Ascending aorta (tissue), 2 donors: ENCODE measurements at regions not wholly inside any gene's neighbourhood (a gene's known extent, or its start where the extent isn't known, plus 50 kb on each side); places are given as distances from the start of the nearest gene placed in this dataset.

Source experiments
- DNase-seq, 2 donors: peaks; one replicate each; pipeline ENCODE4 v3.0.0-alpha.2; 2019; ENCODE audit warnings: low spot score in 2 of 2
- H3K27ac ChIP-seq, 2 donors: fragments of 200-600 bp; sonication (generic); one replicate each; pipeline ENCODE4 v1.5.1; 2016 to 2017; ENCODE audit warnings: mild to moderate bottlenecking in 1 of 2
- H3K27me3 ChIP-seq: fragments of 200-600 bp; sonication (generic); one replicate; pipeline ENCODE4 v1.5.1; 2017
- H3K36me3 ChIP-seq, 2 donors: fragments of 200-600 bp; sonication (generic); one replicate each; pipeline ENCODE4 v1.5.1; 2016
- H3K4me1 ChIP-seq, 2 donors: fragments of 200-600 bp; sonication (generic); one replicate each; pipeline ENCODE4 v1.5.1; 2016 to 2017; ENCODE audit warnings: mild to moderate bottlenecking in 1 of 2
- H3K4me3 ChIP-seq, 2 donors: fragments of 200-600 bp; sonication (generic); one replicate each; pipeline ENCODE4 v1.5.1; 2016 to 2017; ENCODE audit warnings: mild to moderate bottlenecking in 1 of 2
- H3K9me3 ChIP-seq, 2 donors: fragments of 200-600 bp; sonication (generic); one replicate each; pipeline ENCODE4 v1.5.1; 2016
- CTCF ChIP-seq, 3 experiments: fragments of 200-600 bp in 2 of 3; fragments of 450-650 bp in 1 of 3; sonication (generic) in 2 of 3; IDR thresholded peaks; one replicate each; pipeline ENCODE4 v1.5.1; 2016 to 2019; ENCODE audit warnings: antibody characterized with exemption in 3 of 3, mild to moderate bottlenecking in 1 of 3, moderate library complexity in 1 of 3
- intact Hi-C: fragments of 100-400 bp; cut with DNase I; formaldehyde crosslinking; loops from one replicate; pipeline ENCODE4 v1.15.1; 2023

- intact Hi-C loops = no loop called here
- Histone ChIP-seq H3K27ac (no peak overlapping the region), H3K4me1 (no peaks in the 10 kb centered on the region), H3K9me3 (no peaks in the 10 kb centered on the region), H3K27me3 (no peaks in the 10 kb centered on the region), H3K36me3 (no peaks in the 10 kb centered on the region), H3K4me3 (no peak overlapping the region)
- no peak for DNase-seq
- TF ChIP-seq CTCF (IDR thresholded peaks at IDR 0.05) = no peak
Measured at GRCh38 chr15:39183164-39183881, 397.6 kb upstream of the THBS1 start.

- H3K27me3 ChIP-seq = no peaks in the 10 kb centered on the region
- no peak for TF ChIP-seq CTCF (IDR thresholded peaks at IDR 0.05)
Measured at GRCh38 chr15:39184701-39185390, 396.0 kb upstream of the THBS1 start.

GRCh38 chr15:39188314-39188713 is 392.6 kb upstream of the THBS1 start:
- intact Hi-C loops = no loop called here
- no peak for TF ChIP-seq CTCF (IDR thresholded peaks at IDR 0.05)
- H3K36me3 ChIP-seq = no peaks in the 10 kb centered on the region
- H3K9me3 ChIP-seq = no peaks in the 10 kb centered on the region
- no peak overlapping the region for H3K4me3 ChIP-seq
- H3K27me3 ChIP-seq = no peaks in the 10 kb centered on the region
- no peak for DNase-seq
- no peaks in the 10 kb centered on the region for H3K4me1 ChIP-seq
- H3K27ac ChIP-seq = no peak overlapping the region

More at GRCh38 chr15:39184701-39185390, 396.0 kb upstream of the THBS1 start:
- no peaks in the 10 kb centered on the region for H3K36me3 ChIP-seq
- no peak for DNase-seq
- intact Hi-C loops = no loop called here
- no peaks in the 10 kb centered on the region for H3K9me3 ChIP-seq
- no peak overlapping the region for H3K27ac ChIP-seq
- no peaks in the 10 kb centered on the region for H3K4me1 ChIP-seq
- no peak overlapping the region for H3K4me3 ChIP-seq

GRCh38 chr15:39188930-39189329 is 391.9 kb upstream of the THBS1 start:
- no peak for DNase-seq
- intact Hi-C loops = no loop called here
- Histone ChIP-seq H3K36me3 (no peaks in the 10 kb centered on the region), H3K9me3 (no peaks in the 10 kb centered on the region), H3K27ac (no peak overlapping the region), H3K4me3 (no peak overlapping the region), H3K4me1 (no peaks in the 10 kb centered on the region), H3K27me3 (no peaks in the 10 kb centered on the region)
- no peak for TF ChIP-seq CTCF (IDR thresholded peaks at IDR 0.05)

- Histone ChIP-seq H3K27me3 (no peaks in the 10 kb centered on the region), H3K4me1 (no peaks in the 10 kb centered on the region), H3K9me3 (no peaks in the 10 kb centered on the region), H3K4me3 (no peak overlapping the region), H3K27ac (no peak overlapping the region), H3K36me3 (no peaks in the 10 kb centered on the region)
- no peak for TF ChIP-seq CTCF (IDR thresholded peaks at IDR 0.05)
- intact Hi-C loops = no loop called here
- no peak for DNase-seq
Measured at GRCh38 chr15:39191871-39192291, 389.0 kb upstream of the THBS1 start.
